ENCODE measurements at regions not wholly inside any gene's neighbourhood (a gene's known extent, or its start where the extent isn't known, plus 50 kb on each side); places are given as distances from the start of the nearest gene placed in this dataset.

GRCh38 chr18:10217211-10217610 lies 237.2 kb upstream of the APCDD1 start:
- TF ChIP-seq, protein P1, sequence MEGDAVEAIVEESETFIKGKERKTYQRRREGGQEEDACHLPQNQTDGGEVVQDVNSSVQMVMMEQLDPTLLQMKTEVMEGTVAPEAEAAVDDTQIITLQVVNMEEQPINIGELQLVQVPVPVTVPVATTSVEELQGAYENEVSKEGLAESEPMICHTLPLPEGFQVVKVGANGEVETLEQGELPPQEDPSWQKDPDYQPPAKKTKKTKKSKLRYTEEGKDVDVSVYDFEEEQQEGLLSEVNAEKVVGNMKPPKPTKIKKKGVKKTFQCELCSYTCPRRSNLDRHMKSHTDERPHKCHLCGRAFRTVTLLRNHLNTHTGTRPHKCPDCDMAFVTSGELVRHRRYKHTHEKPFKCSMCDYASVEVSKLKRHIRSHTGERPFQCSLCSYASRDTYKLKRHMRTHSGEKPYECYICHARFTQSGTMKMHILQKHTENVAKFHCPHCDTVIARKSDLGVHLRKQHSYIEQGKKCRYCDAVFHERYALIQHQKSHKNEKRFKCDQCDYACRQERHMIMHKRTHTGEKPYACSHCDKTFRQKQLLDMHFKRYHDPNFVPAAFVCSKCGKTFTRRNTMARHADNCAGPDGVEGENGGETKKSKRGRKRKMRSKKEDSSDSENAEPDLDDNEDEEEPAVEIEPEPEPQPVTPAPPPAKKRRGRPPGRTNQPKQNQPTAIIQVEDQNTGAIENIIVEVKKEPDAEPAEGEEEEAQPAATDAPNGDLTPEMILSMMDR (IDR thresholded peaks at IDR 0.05): no peak
- TF ChIP-seq POLR2AphosphoS5 (IDR thresholded peaks at IDR 0.05): no peak
- TF ChIP-seq POLR2A (IDR thresholded peaks at IDR 0.05): no peak
